A673 (cell line): ENCODE measurements at regions not wholly inside any gene's neighbourhood (a gene's known extent, or its start where the extent isn't known, plus 50 kb on each side); places are given as distances from the start of the nearest gene placed in this dataset.

Experiments used
- BruUV-seq: library from RNA; stranded (reverse); fragments of 400-500 nt; replicated peaks from 2 replicates; lab custom pipeline; 2021; lab: Mats Ljungman, UMichigan
- CTCF ChIA-PET: fragments of 300-600 bp; sonication (Branson Sonifier 250); formaldehyde crosslinking; loops from one replicate; lab custom pipeline; 2022; ENCODE audit warnings: antibody characterized with exemption; lab: Charles Lee
- POLR2A ChIA-PET: fragments of 300-600 bp; sonication (Branson Sonifier 250); formaldehyde crosslinking; loops from one replicate; lab custom pipeline; 2022; ENCODE audit warnings: antibody characterized with exemption; ENCODE audit not compliant: low non-redundant PET; lab: Charles Lee
- DNase-seq: peaks from one replicate; pipeline ENCODE4 v3.0.0-alpha.2; 2015; ENCODE audit warnings: low spot score
- H3K27ac ChIP-seq: fragments of 200-600 bp; sonication (generic); 2 replicates; pipeline ENCODE4 v1.5.1; 2016; ENCODE audit warnings: mixed run types, low read depth, mild to moderate bottlenecking, mixed read lengths, antibody characterized with exemption, low read length; ENCODE audit not compliant: poor library complexity, severe bottlenecking
- H3K27me3 ChIP-seq: fragments of 200-600 bp; sonication (generic); replicated peaks from 2 replicates; pipeline ENCODE4 v1.6.1; 2017; ENCODE audit warnings: mixed run types, low read depth, mild to moderate bottlenecking, mixed read lengths, antibody characterized with exemption, low read length; ENCODE audit not compliant: insufficient read depth, poor library complexity
- H3K36me3 ChIP-seq: fragments of 200-600 bp; sonication (generic); 2 replicates; pipeline ENCODE4 v1.6.1; 2016; ENCODE audit warnings: mixed run types, mild to moderate bottlenecking, mixed read lengths, antibody characterized with exemption, low read length; ENCODE audit not compliant: insufficient read depth, poor library complexity, severe bottlenecking
- H3K4me1 ChIP-seq: fragments of 200-600 bp; sonication (generic); 2 replicates; pipeline ENCODE4 v1.6.1; 2017; ENCODE audit warnings: mixed run types, mild to moderate bottlenecking, mixed read lengths, antibody characterized with exemption, low read length; ENCODE audit not compliant: insufficient read depth, poor library complexity, severe bottlenecking
- H3K4me3 ChIP-seq: fragments of 200-600 bp; sonication (generic); 2 replicates; pipeline ENCODE4 v1.5.1; 2016; ENCODE audit warnings: low read depth, mixed run types, mild to moderate bottlenecking, mixed read lengths, low read length; ENCODE audit not compliant: poor library complexity, severe bottlenecking
- H3K9me3 ChIP-seq: fragments of 200-600 bp; sonication (generic); 2 replicates; pipeline ENCODE4 v1.6.1; 2016; ENCODE audit warnings: mixed run types, low read depth, mild to moderate bottlenecking, mixed read lengths, antibody characterized with exemption, low read length; ENCODE audit not compliant: poor library complexity, severe bottlenecking
- EZH2 ChIP-seq: fragments of 200-600 bp; sonication (generic); IDR thresholded peaks from 2 replicates; pipeline ENCODE4 v1.6.1; 2017; ENCODE audit warnings: borderline replicate concordance, low read depth, mild to moderate bottlenecking, mixed read lengths, antibody characterized with exemption, low read length; ENCODE audit not compliant: poor library complexity, severe bottlenecking
- intact Hi-C: fragments of 100-400 bp; cut with micrococcal nuclease; formaldehyde crosslinking; loops from one replicate; pipeline ENCODE4 v1.10.0; 2022; ENCODE audit not compliant: unreplicated experiment
- TF ChIP-seq, protein P1 (sequence below): fragments of 300-800, 200-600 bp; sonication (generic); conservative IDR thresholded peaks from 2 replicates; pipeline ENCODE4 v1.5.1; 2017; ENCODE audit warnings: low read depth, mild to moderate bottlenecking, antibody characterized with exemption, low read length, moderate library complexity, mixed read lengths

DNA sequence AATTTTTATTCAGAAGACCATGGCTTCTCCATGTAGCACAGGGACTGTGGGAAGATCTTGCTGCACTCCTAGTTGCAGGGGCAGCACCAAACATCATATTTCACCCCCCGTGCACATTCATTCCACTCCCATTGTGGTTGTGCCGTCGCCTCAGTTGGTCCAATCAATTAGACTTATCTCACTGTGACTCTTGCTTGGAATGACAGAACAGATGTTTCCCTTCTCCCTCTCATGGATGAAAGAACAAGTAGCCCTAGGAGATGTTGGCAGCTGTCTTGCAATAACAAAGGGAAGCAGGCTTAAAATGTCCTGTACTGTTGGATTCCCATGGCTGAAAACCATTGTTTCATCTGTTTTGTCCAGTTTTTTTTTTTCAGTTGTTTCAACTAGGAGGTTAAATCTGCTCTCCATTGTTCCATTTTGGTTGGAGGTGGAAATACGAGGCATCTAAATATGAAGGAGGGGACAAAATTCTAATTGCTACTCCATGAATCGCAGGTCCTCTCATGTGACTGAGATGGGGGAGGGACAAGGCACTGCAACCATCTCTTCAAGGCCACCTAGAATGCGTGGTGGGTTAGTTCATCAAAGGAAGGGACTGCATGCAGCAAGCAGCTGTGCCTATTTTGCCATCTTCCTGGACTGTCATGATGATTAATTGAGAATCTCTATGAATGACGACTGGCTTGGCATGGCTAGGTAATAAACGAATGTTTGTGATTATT is 214.4 kb downstream of the NSG2 start:
- no peak overlapping the region for H3K4me3 ChIP-seq
- no peak for DNase-seq
- H3K9me3 ChIP-seq: no peaks in the 10 kb centered on the region
- H3K27me3 ChIP-seq: no peaks in the 10 kb centered on the region
- H3K27ac ChIP-seq: no peak overlapping the region
- TF ChIP-seq EZH2: no peak
- TF ChIP-seq, protein P1, sequence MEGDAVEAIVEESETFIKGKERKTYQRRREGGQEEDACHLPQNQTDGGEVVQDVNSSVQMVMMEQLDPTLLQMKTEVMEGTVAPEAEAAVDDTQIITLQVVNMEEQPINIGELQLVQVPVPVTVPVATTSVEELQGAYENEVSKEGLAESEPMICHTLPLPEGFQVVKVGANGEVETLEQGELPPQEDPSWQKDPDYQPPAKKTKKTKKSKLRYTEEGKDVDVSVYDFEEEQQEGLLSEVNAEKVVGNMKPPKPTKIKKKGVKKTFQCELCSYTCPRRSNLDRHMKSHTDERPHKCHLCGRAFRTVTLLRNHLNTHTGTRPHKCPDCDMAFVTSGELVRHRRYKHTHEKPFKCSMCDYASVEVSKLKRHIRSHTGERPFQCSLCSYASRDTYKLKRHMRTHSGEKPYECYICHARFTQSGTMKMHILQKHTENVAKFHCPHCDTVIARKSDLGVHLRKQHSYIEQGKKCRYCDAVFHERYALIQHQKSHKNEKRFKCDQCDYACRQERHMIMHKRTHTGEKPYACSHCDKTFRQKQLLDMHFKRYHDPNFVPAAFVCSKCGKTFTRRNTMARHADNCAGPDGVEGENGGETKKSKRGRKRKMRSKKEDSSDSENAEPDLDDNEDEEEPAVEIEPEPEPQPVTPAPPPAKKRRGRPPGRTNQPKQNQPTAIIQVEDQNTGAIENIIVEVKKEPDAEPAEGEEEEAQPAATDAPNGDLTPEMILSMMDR: no peak
- ChIA-PET CTCF (no interaction called here), POLR2A (no interaction called here)
- intact Hi-C loops: no loop called here
- H3K4me1 ChIP-seq: no peaks in the 10 kb centered on the region
- H3K36me3 ChIP-seq: no peaks in the 10 kb centered on the region
- no TSS peak for BruUV-seq

DNA sequence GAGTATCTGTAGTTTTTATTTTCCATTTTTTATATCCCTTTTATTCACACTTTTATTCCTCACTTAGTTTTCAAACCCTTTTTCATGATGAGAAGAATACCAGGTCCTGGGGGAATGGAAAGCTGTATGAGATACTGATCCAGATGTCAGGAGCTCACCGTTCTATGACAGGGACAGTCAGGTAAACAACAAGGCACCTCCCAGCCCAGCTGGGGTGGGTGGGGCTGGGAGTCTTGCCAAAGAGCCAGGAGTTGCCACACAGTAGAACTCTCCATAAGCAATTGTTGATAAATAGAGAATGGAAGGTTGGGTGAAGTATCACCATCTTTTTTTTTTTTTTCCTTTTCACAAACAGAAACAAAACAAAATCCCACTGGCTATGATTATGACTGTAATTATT is 225.8 kb downstream of the NSG2 start:
- intact Hi-C loops: no loop called here
- ChIA-PET CTCF (no interaction called here), POLR2A (no interaction called here)
- no TSS peak for BruUV-seq
- H3K27me3 ChIP-seq: peaks cover 4% of the 10 kb centered on the region
- H3K27ac ChIP-seq: no peak overlapping the region
- no peaks in the 10 kb centered on the region for H3K9me3 ChIP-seq
- H3K4me1 ChIP-seq: no peaks in the 10 kb centered on the region
- no peaks in the 10 kb centered on the region for H3K36me3 ChIP-seq
- DNase-seq: no peak
- no peak for TF ChIP-seq EZH2
- TF ChIP-seq, protein P1: no peak
- H3K4me3 ChIP-seq: no peak overlapping the region

DNA sequence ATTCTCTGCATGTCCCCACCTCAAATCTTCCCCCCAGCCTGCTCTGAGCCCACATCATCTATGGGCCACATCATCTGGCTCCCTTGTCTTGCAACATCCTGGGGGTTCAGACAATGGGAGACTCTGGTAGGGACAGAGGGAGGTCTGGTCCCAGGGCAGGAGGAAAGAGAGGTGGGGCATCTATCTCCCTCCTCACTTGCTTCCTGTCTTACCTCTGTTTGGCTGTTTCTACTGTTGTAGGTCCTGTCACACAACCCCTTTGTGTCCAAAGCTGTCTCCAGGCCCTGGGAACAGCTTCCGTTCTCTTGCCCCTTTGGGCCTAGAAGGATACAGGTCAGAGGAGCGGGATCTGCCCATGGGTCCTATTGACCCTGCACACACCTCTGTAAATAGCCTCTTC is 227.2 kb downstream of the NSG2 start:
- Histone ChIP-seq H3K27me3 (peaks cover 4% of the 10 kb centered on the region), H3K4me1 (no peaks in the 10 kb centered on the region), H3K9me3 (no peaks in the 10 kb centered on the region), H3K4me3 (no peak overlapping the region), H3K27ac (no peak overlapping the region), H3K36me3 (no peaks in the 10 kb centered on the region)
- DNase-seq: no peak
- TF ChIP-seq, protein P1: no peak
- no peak for TF ChIP-seq EZH2
- intact Hi-C loops: no loop called here
- ChIA-PET CTCF (no interaction called here), POLR2A (no interaction called here)
- no TSS peak for BruUV-seq
